Fibroblast of skin of abdomen (primary cell): ENCODE measurements at regions not wholly inside any gene's neighbourhood (a gene's known extent, or its start where the extent isn't known, plus 50 kb on each side); places are given as distances from the start of the nearest gene placed in this dataset.
"Not testable (repeated sequence)": the region's sequence is repeated elsewhere in the genome, so short reads cannot be mapped to it uniquely, and the experiment has no call there.

Experiments used
- DNase-seq: peaks from one replicate; pipeline ENCODE4 v3.0.0-alpha.2; 2013

DNA sequence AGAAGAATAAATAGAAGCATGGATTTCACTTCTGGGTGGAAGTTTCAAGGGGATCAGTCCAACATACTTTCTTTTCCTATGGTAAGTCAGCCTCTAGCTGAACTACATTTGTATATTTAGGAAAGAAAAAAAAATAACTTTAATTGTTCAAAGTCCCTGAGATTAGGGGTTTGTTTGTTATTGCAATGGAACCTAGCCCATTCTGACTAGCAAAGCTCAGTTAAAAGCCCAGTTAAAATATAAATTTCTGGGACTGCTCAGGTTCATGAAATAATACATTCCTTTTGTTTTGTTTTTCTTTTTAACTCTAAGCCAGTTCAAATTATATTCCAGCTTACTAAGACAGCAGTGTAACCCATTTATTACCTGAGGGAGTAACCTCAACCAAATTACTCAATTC is 2069.6 kb upstream of the CELF4 start:
- DNase-seq, result no peak

DNA sequence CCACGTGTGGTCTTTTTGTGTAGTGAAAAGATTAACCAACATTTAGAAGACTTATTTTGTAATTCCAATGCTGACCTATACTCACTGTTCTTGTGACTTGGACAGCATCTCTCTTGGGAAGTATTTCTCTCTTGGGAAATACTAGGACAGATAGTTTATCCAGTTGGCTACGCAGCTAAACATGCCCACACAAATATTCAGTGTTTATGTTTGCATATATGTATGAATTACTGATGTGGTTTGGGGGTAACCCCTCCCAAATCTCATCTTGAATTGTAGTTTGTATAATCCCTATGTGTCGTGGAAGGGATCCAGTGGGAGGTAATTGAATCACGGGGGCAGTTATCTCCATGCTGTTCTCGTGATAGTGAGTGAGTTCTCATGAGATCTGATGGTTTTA is 2062.3 kb upstream of the CELF4 start:
- no peak for DNase-seq

DNA sequence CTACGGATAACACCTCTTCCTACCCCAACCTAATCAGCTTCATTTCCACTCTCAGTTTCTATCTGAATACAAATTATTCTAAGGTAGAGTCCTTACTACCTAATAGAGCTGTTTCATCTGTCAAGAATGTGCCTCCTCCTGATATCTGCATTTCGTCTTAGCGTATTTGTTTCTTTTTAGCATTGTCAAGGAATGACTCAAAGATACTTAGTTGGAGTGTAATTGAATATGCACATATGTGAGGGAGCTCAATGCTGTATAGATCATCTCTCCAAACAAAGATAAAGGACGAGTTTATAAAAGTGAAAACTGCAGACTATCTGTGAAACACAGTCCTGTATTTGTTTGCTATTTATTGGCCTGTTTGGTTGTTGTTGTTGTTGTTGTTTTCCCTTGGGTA is 2059.4 kb upstream of the CELF4 start:
- DNase-seq, result peak; percentile 47

DNA sequence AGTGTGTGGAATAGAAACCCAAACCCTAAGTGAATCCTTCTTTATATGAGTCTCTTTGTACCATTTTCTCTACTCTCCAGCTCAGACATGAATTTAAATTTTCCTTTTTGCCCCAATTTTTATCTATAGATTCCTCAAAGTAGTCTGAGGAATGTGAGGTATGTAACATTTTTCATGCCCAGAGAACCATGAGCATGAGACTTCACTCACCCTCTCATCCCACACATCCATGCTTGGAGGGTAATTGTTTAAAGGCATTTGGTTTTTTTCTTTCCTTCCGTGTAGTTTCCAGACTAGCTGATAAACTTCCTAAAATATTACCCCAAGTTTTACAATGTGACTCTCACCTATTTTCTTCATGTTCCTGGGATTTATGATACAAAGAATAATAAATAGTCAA is 2056.8 kb upstream of the CELF4 start:
- DNase-seq, result peak; percentile 9

DNA sequence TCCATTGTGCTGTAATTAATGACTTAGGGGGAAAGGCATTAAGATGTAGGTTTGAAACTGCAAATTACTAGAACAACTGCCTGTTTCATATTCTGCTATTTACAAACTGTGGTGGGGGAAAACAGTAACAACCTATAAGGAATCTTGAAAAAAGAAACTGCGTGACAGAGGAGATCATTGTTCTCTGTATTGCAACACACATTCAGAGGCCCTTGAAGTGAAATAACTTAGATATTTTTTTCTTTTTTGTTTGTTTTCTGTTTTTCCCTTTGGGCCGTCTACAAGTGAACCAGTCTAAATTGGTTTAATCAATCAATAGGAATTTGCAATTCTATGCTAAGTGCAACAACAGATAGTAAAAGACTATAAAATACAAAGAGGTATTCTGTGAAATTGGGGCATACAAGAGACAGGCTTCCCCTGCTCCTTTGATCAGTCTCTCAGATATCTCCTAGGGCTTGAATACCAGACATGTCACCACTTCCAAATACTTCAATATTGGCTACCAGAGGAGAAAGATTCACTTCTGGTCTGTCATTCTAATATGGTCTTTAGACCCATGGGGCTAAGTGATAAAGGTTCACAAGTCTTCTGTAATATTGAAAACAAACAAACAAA is 2055.1 kb upstream of the CELF4 start:
- DNase-seq, result no peak

DNA sequence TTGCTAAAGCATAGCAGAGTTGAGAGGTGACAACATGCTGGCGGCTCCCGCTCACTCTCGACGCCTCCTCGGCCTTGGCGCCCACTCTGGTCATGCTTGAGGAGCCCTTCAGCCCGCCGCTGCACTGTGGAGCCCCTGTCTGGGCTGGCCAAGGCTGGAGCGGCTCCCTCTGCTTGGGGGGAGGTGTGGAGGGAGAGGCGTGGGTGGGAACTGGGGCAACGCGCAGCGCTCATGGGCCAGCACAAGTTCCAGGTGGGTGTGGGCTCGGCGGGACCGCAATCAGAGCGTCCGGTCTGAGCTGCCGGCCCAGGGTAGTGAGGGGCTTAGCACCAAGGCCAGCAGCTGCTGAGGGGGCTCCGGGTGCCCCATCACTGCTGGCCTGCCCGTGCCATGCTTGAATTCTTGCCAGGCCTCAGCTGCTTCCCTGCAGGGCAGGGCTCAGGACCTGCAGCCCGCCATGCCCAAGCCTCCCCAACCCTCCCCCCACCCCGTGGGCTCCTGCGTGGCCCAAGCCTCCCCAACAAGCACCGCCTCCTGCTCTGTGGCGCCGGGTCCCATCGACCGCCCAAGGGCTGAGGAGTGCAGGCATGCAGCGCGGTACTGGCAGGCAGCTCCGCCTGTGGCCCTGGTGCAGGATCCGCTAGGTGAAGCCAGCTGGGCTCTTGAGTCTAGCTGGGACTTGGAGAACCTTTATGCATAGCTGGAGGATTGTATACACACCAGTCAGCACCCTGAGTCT is 2052.8 kb upstream of the CELF4 start:
- DNase-seq, result no peak

- DNase-seq, result peak; percentile 43
Observed at GRCh38 chr18:39611381-39612100, 2045.9 kb upstream of the CELF4 start.

GRCh38 chr18:39607034-39607433 is 2041.4 kb upstream of the CELF4 start:
- no peak for DNase-seq

- DNase-seq, result peak; percentile 14
Observed at GRCh38 chr18:39604836-39605235, 2039.2 kb upstream of the CELF4 start.

DNA sequence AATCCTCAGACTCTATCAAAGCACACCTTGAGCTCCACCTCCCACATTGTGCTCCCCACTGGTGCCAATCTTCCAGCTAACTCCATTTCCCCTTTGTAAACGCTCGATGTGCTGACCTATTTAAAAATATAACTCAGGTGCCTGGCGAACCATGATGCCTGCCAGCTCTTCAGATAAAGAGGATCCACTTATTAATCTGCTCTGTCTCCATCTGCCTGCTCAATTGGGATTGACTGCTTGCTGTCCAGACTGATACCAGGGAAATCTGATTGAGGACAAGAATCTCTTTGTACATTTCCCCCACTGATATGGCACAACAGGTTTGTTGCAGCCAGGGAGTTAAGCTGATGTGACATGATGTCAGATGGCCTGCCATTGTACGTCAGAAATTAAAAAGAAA is 2036.5 kb upstream of the CELF4 start:
- no peak for DNase-seq

DNA sequence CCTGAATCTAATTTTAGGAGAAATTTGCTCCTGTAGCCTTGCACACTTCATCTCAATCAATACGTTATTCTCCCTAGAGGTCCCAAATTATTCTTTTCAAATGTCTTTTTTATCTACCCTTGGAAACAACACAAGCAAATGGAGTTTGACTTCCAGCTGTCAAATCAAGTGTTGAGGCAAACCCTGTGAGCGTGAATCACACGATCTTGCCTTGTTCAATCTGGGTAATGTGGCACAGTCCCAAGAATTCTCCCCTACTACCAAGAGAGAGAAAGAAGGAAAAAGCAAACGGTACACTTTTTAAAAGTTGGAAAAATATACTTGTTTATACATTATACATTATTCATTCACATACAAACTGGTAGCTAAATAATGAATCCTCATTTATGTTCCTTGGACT is 2035.3 kb upstream of the CELF4 start:
- no peak for DNase-seq

GRCh38 chr18:39599251-39599650 is 2033.7 kb upstream of the CELF4 start:
- DNase-seq, result no peak

- DNase-seq, result no peak
Observed at GRCh38 chr18:39596891-39597290, 2031.3 kb upstream of the CELF4 start.

DNA sequence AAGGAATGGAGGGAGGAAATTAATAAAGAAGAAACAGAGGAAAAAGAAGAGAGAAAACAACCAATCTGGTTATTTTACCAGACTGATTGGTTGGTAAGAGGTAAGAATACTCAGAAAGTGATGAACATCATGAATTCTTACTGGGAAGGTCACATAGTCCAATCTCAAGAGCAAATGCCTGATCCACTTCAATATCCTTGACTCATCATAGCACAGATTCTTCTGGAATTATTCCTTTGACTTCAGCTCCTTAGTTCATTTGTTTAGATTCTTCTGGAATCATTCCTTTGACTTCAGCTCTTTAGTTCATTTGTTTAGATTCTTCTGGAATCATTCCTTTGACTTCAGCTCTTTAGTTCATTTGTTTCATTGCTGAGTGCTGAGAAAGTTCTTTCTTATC is 2030.6 kb upstream of the CELF4 start:
- DNase-seq, result peak; percentile 1

DNA sequence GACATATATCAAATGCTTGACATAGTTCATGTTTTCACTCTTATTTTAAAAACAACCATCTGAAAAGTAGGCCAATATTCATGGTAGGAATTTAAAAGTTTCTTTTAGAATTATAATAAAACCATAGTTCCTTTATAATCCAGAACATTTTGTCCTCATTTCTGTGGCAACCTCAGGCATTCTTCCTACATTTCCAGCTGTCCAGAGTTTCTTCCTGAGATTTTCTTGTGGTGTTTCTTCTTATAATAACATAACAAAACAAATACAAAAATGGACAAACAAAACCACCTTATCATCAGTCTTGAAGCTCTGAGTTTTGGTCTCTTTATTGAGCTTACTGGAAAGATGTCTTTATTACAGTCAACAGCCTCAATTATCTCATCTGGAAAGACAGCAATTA is 2028.6 kb upstream of the CELF4 start:
- no peak for DNase-seq

DNA sequence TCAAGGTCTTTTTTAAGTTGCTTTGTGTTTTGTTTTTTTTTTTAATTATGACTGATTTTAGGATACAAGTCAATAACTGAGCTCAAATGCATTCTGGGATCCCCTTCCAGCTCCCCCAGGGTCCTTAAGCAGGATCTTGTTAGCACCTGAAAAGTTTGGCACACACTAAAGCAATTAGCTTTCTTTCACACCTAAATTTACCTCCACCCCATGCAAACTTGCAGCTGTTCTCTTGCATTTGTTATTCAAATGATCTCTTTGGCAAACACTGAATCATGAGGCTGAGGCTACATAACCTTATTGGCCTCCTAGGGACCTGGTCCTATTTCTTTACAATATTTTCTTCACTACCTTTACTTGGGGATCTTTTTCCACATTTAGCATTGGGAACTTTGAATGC is 2026.1 kb upstream of the CELF4 start:
- DNase-seq, result no peak

- no peak for DNase-seq
Observed at GRCh38 chr18:39589496-39589895, 2023.9 kb upstream of the CELF4 start.

GRCh38 chr18:39587586-39587985 is 2022.0 kb upstream of the CELF4 start:
- no peak for DNase-seq

DNA sequence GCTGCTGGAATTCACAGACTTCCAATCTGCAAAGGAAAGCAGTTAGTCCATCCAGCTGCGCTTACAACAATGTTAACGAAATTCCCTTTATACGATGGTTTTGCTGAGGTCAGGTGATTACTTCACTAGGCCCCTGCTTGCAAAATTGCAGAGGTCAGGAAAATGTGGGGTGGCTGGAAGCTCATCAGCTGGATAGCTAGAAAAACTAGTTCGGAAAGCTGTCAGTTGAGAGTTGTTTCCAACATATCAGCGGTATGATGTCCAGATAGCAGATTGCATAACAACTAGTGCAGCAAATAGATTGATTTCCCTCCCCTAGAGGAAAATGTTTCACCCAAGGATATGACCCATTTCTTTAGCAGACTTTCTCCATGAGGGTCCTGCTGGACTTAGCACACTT is 2021.1 kb upstream of the CELF4 start:
- DNase-seq, result no peak

DNA sequence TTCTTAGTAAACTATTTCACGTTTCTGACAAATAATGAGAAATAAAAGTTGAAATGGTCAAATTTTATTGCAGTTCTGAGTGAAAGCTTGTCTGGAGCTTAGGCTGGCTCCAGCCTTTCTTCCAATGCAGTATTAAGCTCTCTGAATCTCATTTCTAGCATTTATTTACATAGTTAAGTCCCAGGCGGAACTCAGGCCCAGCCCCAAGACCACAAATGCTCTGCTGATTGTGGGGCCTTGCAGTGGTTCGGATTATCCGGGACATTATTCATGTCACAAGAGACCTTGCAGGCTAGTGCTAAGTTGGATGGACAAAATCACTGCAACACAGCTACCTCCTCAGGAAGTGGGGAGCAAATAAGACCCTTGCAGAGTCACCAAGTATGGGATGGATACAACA is 2009.3 kb upstream of the CELF4 start:
- no peak for DNase-seq

- DNase-seq, result peak; percentile 4
Observed at GRCh38 chr18:39571511-39571910, 2005.9 kb upstream of the CELF4 start.

GRCh38 chr18:39565551-39566230 is 2000.1 kb upstream of the CELF4 start:
- DNase-seq, result not testable (repeated sequence)

DNA sequence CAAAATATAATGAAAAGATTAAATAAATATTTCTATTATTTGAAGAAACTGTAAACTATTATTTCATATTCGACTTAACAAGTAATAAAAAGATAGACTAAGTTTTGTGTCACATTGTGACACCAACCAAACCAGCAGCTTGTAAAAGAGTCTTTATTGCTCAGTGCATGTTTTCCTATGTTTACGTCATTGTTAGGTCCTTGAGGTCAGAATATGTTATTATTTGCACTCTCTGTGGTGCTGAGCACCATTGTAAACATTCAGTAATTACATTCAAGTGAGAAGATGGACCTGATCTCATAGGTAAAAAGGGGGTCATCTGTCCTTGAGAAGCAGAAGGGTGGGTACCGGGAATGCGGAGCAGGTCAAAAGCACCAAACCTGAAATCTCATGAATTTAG is 1999.1 kb upstream of the CELF4 start:
- no peak for DNase-seq
